GM18868 (cell line): ENCODE measurements at regions not wholly inside any gene's neighbourhood (a gene's known extent, or its start where the extent isn't known, plus 50 kb on each side); places are given as distances from the start of the nearest gene placed in this dataset.

ENCODE experiments used
- ATAC-seq: cut with Tn5 transposase; IDR thresholded peaks from one replicate; pipeline ENCODE4 v1.9.1; 2021; ENCODE audit warnings: mild to moderate bottlenecking, moderate library complexity; ENCODE audit not compliant: unreplicated experiment

DNA sequence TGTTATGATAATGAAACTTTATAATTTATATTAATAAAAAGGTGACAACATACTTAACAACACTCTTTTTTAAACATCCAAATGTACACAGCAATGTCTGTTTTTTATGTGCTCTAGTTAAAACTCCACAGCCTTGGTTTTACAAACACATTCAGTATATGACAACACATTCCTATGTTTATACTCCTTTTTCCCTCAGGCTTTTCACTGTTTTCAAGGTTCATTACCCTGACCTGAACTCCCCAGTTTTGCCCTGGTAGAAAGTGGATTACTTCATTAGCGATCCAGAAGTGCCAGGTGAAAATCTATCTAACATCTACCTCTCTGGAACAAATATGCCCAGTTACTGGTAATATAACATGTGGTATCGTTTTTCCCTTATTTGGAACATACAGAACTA, 340.2 kb upstream of the DDHD1 start:
- ATAC-seq = no peak

DNA sequence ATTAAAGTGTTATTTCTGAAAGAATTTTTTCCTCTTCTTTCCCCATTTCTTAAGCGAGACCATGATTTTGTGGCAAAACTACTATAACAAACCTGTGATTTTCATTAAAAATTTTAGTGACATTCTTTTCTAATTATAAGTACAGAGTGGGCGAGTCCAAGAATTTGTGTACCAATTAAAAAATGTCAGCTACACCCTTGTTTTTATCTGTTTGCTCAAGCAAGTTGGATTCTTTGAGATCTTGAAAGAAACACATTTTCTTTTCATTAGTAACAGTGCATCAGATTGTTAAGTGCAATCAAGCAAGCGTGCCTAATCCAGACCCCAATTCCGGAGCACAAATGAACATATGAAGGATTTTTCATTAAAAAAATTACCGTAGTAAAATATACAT, 338.8 kb upstream of the DDHD1 start:
- ATAC-seq = no peak

DNA sequence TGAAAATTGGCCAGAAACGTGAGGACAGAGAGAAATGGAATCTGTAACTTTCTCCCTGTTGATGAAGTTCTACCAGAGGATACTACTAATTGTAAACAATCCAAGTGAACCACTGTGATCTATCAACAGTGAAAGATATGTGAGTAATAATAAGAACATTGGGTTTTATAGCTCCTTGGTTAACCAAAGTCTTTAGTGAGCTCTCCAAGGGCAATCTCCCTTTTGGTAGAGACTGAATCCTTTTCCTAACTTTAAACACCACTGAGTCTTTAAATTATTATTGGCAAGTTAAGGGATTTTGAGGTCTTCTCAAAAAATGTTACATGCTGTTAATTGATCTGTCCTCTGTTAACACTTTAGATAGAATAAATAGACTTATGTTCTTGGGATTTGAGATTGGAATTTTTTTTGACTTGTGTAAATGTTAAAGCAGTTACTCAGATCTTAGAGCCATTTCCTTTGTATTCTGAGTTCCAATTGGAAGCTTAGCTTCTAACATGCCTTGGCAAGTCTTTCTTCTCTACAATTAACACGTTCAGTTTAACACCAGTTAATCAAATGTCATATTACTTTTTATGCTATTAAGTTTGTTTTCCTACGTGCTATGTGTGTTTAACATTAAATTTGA, 338.2 kb upstream of the DDHD1 start:
- no peak for ATAC-seq

DNA sequence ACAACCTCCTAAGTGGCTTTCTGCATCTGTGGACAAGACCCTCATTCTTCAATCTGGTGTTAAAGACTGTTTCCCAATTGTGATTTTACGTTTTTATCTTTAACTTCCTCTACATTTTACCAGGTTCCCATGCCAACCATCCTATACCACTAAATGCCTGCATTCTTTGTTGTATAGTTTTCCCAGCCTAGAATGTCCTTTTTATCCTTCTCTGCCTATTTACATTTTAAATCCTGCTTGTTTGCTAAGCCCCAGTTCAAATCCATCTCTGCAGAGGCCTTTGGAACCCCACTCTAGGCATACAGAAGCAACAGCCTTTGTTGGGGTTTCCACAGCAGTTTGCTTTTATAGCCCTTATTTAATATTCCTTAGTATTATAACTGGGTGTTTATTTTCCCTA, 325.1 kb upstream of the DDHD1 start:
- no peak for ATAC-seq

DNA sequence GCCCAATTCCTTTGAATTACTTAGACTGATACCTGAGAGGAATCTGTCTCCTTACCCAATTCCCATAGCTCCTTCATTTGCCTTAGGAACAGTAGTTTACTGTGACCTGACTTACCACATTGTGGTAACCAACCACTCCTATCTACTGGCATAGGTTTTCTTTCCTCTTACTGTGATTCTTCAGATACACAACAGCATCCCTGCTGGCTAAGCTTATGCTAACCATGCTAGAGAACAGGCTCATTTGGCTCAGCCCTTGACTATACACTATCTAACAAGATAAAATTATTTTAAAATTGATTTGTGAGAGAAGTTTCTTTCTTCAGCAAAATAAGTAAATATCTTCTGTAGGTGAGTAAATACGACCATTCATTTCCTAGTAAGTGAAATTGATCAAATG, 320.4 kb upstream of the DDHD1 start:
- ATAC-seq = no peak

DNA sequence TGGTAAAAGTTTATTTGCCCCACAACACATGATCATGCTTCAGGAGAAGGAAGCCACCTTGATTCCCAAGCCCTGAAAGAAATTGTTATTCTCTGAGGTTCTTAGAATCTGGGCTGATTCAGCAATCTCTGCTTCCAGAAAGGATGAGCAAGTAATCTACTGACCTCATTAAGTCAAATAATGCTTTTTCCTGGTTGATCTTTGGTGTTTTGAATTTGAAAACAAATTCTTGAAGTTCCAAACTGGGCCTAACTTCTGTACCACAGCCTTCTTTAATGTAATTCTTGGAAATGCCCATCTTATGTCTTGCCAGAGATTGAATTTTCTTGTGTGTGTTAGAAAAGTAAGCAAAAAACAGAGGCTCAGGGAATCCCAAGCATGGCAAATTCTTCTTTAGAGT, 319.2 kb upstream of the DDHD1 start:
- no peak for ATAC-seq

DNA sequence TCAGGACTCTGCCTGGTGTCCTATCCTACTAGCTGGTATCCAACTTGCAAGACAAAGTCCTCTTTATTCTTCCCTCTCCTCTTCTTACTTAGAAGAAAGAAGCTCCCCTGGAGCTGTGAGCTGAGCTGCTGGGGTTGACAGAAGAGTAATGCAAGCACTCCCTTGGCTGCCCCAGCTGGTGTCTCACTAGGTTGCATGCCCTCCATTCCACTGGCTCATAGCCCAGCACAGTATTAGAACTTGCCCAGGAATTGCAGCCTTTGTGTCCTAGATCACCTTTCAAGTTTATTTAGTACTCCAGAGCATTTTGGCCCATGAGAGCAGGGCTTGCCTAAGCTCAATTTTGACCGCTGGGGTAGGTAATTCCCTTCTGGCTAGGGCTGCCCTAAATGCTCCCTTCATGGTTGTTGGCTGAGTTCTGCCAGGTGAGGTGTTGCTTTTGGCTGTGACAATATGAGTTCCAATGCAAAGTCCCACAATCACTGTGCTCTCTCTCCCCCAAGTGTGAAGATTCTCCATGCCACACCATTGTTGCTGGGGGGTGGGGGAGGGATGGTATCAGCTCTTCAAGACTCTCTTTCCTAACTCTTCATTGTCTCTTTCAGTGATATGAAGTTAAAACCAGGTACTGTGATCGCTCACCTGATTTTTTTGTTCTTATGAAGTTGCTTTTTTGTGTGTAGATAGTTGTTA, 317.4 kb upstream of the DDHD1 start:
- ATAC-seq = no peak

DNA sequence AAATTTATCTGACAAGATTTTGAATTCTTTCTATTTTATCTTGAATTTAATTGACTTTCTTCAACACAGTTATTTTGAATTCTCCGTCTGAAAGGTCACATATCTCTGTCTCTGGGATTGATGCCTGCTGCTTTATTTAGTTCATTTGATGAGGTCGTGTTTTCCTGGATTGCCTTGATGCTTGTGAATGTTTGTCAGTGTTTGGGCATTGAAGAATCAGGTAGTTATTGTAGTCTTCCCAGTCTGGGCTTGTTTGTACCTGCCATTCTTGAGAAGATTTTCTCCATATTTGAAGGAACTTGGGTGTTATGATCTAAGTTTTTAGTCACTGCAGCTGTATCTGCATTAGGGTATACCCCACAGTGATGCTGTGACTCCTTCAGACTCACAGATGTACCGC, 315.8 kb upstream of the DDHD1 start:
- ATAC-seq = no peak

DNA sequence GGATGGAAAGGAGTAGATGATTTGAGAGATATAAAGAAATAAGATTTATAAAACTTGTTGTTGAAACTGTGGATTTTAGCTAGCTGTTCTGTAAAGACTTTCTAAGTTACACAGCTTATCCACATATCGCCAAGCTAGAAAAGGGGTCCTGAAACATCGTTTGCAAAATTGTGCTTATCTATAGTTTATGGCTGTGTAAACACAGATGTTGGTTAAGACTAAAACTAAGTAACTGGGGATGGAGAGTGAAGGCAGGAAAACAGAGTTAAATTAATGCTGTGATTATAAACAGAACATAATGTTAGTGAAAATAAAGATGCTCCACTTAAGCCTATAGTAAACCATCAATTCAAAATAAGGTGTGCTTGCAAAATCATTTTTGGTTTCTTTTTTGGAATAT, 311.3 kb upstream of the DDHD1 start:
- no peak for ATAC-seq

DNA sequence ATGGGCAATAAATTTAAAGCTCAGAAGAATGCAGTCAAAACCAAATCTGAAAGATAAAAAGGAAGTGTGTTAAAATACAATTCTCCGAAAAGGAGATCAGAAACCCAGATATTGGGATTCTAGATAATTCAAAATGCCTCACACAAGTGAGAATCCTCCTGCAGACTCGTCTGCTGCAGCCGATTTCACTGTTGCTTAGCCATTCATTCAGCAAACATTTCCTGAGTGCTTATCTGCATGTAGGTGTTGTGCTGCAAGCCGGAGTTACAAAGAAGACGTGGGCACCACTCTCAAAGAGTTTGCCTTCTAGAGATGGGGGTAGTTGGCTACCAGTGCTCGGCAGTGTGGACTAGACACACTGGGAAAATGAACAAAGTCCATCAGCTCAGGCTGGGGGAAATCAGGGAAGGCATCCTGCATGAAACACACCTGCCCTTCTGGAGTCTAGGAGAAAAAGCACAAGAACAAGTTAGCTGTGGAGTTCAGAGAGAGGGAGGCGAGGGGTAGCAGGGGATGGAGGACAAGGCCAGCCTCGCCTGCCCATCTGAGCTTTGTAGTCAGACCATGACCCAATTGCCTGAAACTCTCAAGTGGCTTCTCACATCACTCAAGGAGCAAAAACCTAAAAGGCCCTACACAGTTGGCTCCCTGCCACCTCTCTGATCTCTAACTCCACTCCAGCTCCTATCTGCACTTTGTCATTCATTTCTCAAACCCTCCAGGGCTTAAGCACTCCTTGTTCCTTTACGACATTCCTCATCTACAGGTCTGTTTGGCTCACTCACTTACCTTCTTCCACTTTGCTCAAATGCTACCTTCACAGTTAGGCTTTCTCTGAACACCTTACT, 310.0 kb upstream of the DDHD1 start:
- ATAC-seq = no peak

DNA sequence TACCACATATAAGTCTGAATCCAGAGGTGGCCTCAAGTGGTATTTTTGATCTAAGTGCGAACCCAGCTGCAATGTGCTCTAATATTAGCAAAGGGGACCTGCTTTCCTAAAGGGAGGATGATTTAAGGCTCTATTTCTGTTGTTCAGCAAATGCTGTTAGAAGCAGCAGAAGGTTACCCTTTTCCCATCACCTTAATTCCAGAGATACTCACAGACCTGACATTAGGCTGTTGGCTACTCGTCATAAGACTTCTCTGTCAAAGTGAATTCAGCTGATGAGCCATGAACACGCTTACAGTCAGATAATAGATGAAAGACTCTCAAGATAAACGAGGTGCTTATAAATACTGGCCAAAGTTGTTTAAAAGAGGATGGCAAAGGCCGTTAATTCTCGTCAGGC, 308.7 kb upstream of the DDHD1 start:
- ATAC-seq = no peak

DNA sequence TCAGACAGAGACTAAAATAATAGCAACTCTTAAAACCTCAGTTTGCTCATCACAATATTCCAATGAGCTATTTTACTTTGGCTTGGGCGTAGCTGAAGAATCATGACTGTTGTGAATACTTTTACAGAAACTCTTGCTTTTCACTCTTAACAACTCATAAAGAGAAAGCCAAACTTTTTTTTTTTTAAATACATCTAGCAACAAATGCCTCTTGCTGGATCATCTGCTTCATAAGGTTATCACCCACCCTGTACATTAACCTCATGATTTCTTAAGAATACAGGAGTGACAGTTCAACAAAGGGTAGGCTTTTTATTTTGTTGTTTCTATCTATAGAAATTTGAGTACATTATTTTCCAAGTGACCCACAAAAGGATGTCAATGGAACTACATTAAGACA, 307.4 kb upstream of the DDHD1 start:
- ATAC-seq = no peak

DNA sequence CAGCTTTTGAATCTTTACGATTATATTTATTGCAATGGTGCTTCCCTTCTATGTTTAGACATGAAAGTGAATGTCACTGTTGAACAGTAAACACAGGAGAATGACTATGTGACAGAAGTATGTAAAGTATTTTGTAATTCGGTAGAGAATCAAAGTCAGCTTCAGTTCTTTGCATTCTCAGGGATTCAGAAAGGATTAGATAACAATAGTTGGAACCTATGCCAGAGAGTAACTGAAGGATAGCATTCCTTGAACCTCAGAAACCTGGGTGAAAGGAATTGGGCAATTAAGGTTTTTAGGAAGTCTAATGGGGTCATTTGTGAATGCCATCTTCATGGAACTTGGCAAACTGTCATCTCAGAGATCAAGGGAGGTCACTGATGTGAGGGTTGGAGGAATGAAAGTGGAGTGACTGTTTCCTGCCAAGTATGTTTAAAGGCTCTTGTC, 305.3 kb upstream of the DDHD1 start:
- ATAC-seq = no peak

DNA sequence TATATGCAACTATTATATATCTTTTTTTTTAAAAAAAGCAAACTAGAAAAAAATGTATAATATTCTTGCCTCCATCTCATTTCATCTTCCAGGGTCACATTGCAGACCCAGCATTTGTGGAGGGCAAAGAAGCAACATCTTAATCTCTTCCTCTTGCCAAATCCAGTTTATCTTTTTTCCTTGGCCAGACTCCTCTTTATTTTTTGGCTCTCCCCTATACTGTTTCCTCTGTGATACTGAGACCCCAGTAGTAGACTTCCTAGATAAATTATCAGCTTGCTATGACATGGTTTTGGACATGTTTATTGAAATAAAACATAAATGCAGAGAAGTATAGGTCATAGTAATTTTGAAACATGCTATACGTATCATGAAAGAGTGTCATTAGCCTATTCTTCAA, 303.8 kb upstream of the DDHD1 start:
- ATAC-seq = no peak

DNA sequence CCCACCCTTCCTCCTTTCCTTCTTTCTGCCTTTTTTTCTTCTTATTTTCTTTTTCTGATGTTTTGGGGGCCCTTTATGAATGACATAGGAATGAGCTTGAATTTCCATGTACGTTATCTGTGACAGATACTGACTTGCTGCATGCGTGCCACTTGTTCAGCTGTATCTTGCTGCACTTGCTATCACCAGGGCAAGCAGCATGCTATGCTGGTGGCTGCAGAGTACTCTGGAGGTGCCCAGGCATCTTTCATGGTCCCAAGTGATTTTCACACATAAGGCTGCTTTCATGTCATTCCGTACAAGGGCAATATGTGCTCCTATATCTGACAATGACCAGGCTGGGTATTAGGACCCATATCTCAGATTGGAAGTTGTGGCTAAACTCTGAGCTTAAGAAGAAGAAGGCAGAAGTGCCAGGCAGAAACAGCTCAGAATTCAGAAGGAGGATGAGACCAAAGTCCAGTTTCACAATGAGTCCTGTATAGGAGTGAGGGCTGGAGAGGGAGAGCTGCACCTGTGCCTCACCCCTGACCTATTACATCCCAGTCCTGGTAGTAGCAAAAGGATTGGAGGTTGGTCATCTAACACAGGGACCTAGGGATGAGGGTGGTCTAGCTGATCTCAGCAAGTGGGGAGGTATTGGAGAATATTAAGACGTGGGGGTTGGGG, 299.0 kb upstream of the DDHD1 start:
- ATAC-seq = no peak

DNA sequence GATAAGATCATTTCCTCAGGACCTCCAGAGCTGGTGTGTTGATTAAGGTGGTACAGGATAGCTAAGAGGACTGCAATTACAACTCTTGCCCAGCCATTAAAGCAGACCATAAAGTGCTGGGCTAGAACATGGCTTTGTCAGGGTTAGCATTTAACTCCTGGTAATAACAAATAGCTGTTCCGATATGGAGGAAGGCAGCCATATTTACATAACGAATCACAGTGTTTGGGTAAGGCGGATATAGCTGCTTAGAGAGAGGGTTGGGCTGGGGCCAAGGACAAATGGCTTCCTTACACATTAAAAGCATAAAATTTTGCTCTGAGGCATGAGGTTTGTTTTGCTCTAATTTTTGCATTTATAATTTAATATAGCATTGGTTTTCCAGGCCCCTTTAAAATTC, 297.7 kb upstream of the DDHD1 start:
- no peak for ATAC-seq

DNA sequence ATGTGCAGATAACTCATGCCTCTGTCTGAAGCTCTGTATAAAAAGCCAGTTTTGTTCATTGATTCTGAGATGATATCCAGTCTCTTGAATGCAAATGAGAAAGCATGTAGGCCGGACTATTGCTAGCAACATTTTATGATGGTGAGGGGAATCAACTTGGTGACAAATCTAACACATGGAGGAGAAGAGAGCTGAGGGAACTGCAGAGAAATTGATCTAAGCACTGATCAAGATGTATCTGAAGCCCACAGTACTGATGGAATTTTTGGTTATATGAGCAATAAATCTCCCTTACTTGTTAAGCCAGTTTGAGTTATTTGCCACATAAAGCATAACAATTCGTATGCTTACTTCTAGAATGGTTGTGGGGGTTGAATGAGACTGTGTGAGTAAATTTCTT, 295.6 kb upstream of the DDHD1 start:
- no peak for ATAC-seq

DNA sequence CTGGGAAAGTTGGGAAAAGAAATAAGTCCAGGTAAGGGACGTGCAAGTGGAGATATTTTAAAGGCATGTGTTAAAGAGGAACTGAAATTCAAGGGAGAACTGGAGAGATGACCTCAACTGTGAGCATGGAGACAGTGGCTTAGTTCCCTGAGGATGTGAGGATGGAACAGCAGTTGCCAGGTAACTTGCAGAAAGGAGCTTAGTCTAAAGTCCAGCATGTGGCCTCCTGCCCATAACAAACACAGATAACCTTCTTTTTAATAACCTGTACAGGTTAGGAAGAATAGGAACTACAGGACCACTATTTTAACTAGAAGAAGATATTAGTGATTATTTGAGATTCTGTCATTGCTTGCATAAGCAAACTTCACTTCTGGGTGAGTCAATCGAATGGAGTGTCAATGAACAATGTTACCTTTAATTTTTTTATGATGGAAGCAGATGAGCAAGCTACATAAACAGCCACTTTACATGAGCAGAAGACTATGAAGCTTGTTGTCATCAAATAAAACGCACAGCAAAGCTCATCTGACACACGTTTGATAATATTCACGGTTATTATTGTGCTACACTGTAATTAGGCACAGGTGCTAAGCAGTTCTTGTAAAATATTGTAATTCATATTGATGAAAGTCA, 291.7 kb upstream of the DDHD1 start:
- no peak for ATAC-seq

DNA sequence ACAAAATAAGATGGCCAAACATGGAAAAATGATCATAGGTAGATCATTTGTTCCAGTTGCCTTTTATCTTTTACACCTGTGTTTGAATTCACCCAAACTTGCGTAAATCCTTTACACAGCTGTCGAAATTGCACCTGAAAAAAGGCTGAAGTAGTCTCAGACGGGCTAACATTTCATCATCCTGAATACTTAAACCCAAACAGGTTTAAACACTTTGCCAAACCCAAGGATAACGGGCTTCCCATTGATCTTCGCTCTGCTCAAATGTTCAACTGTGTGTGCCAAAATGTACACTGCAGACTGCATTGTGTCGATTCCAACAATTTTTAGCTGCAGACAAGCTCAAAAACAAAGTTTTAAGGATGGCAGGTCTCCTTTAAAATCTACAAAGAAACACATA, 288.7 kb upstream of the DDHD1 start:
- no peak for ATAC-seq

DNA sequence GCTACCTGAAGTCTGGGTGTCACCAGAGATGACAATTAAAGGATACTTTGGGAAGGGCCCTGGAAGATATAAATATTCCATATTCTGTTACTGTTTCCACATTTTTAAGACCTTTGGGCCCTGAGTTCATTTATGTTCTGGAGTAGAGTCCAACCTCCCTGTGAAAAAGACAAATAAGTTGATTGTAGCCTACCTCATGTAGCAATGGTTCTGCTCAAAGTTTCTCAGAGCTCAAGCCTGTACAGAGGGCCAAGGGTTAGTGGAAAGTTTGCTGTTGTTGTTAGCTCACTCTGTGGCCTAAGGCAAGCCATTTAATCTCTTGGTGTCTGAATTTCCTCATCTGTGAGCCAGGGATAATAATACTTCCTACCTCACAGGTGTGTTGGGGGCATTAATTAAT, 284.7 kb upstream of the DDHD1 start:
- ATAC-seq = no peak

DNA sequence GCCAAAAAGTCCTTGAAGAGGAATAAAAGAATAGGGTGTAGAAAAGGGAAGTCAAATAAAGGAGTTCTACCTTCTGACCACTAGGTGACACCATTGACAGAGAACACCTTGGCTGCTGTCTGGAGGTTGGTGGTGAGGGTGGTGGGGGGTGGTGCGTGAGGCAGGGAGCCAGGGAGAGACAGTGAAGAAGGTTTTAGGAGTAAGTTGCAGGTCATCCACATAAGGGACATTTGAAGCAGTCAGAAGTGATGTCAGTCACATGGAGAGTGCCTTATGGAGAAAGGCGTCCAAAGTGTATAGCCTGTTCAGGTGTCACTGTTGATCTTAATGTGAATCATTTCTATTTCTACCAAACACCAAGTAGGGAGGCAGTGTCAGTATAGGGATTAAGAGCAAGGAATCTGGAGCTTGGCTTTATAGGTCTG, 279.3 kb upstream of the DDHD1 start:
- peak; percentile 96 for ATAC-seq
